H1 (cell line): ENCODE measurements at regions not wholly inside any gene's neighbourhood (a gene's known extent, or its start where the extent isn't known, plus 50 kb on each side); places are given as distances from the start of the nearest gene placed in this dataset.

Source experiments
- CTCF ChIA-PET: fragments of 300-600 bp; sonication (Branson Sonifier 250); formaldehyde crosslinking; loops from one replicate; lab custom pipeline; 2021; ENCODE audit not compliant: partially characterized antibody; lab: Charles Lee
- POLR2A ChIA-PET: fragments of 300-600 bp; sonication (Branson Sonifier 250); formaldehyde crosslinking; loops from one replicate; lab custom pipeline; 2021; ENCODE audit warnings: inconsistent platforms; ENCODE audit not compliant: partially characterized antibody; lab: Charles Lee
- DNase-seq, 2 experiments: peaks; one replicate each; pipeline versions ENCODE4 v3.0.0 to v3.0.0-alpha.2; 2010 to 2022; ENCODE audit warnings: low spot score in 2 of 2, low read depth in 1 of 2, mixed read lengths in 1 of 2
- FAIRE-seq: peaks from 2 replicates; lab custom pipeline; 2011; peaks lifted over from hg19 to GRCh38; lab: Jason Lieb, UNC
- H2AFZ ChIP-seq: 2 replicates; pipeline ENCODE4 v1.8.1; 2012; ENCODE audit warnings: low read length, inconsistent platforms
- H2AK5ac ChIP-seq: 2 replicates; pipeline ENCODE4 v1.6.1; 2013; ENCODE audit warnings: low read depth, low read length
- H2BK120ac ChIP-seq: replicated peaks from 2 replicates; pipeline ENCODE3; 2013; ENCODE audit warnings: low read depth, low read length, inconsistent platforms
- H2BK12ac ChIP-seq: 2 replicates; pipeline ENCODE4 v1.6.1; 2013; ENCODE audit warnings: low read depth, low read length
- H2BK15ac ChIP-seq: 2 replicates; pipeline ENCODE4 v1.6.1; 2013; ENCODE audit warnings: low read length
- H2BK20ac ChIP-seq: 2 replicates; pipeline ENCODE4 v1.6.1; 2013; ENCODE audit warnings: low read length
- H2BK5ac ChIP-seq: 2 replicates; pipeline ENCODE4 v1.6.1; 2013; ENCODE audit warnings: low read depth, low read length
- H3K14ac ChIP-seq: 2 replicates; pipeline ENCODE4 v1.6.1; 2013; ENCODE audit warnings: inconsistent platforms; ENCODE audit not compliant: insufficient read length
- H3K18ac ChIP-seq: 2 replicates; pipeline ENCODE4 v1.6.1; 2013; ENCODE audit warnings: low read length; ENCODE audit errors: extremely low read depth
- H3K23ac ChIP-seq: 2 replicates; pipeline ENCODE4 v1.6.1; 2013; ENCODE audit warnings: inconsistent platforms; ENCODE audit not compliant: insufficient read length
- H3K23me2 ChIP-seq: 2 replicates; pipeline ENCODE4 v1.6.1; 2013; ENCODE audit warnings: low read depth, low read length
- H3K27ac ChIP-seq: 2 replicates; pipeline ENCODE4 v1.6.1; 2011; ENCODE audit warnings: low read depth, low read length, inconsistent platforms
- H3K27me3 ChIP-seq, 4 experiments: replicated peaks in 1 of 4; 1 replicate in 1 of 4; 2 replicates in 3 of 4; pipeline versions ENCODE4 v1.6.1 to v1.8.1; 2011 to 2013; ENCODE audit warnings: low read length in 3 of 4, mild to moderate bottlenecking in 3 of 4, inconsistent platforms in 2 of 4, mixed read lengths in 2 of 4, moderate library complexity in 1 of 4; ENCODE audit not compliant: control insufficient read depth in 3 of 4, insufficient read depth in 3 of 4; ENCODE audit errors: extremely low read depth in 1 of 4
- H3K36me3 ChIP-seq, 4 experiments: 2 replicates each; pipeline versions ENCODE4 v1.6.1 to v1.8.1; 2011 to 2013; ENCODE audit warnings: mild to moderate bottlenecking in 4 of 4, low read length in 3 of 4, moderate library complexity in 2 of 4, control low read depth in 1 of 4, inconsistent platforms in 1 of 4; ENCODE audit not compliant: insufficient read depth in 4 of 4, control insufficient read depth in 2 of 4
- H3K4ac ChIP-seq: replicated peaks from 2 replicates; pipeline ENCODE3; 2013; ENCODE audit warnings: low read length, low read depth, mixed read lengths, inconsistent platforms; ENCODE audit not compliant: insufficient read length
- H3K4me1 ChIP-seq, 4 experiments: replicated peaks in 1 of 4; 1 replicate in 1 of 4; 2 replicates in 3 of 4; pipeline versions ENCODE4 v1.6.1 to v1.8.1; 2011 to 2013; ENCODE audit warnings: low read length in 3 of 4, inconsistent platforms in 2 of 4, mixed read lengths in 1 of 4; ENCODE audit not compliant: insufficient read depth in 4 of 4, control insufficient read depth in 3 of 4
- H3K4me2 ChIP-seq, 2 experiments: 2 replicates each; pipeline versions ENCODE4 v1.6.1 to v1.8.1; 2011 to 2013; ENCODE audit warnings: low read depth in 2 of 2, low read length in 2 of 2, control low read depth in 1 of 2, inconsistent platforms in 1 of 2, mild to moderate bottlenecking in 1 of 2; ENCODE audit not compliant: insufficient read depth in 1 of 2
- H3K4me3 ChIP-seq, 4 experiments: fragments of 200-600, 300-600 bp in 1 of 4; sonication (generic), shearing (Covaris generic), sonication (Bioruptor Twin) in 1 of 4; 2 replicates each; pipeline versions ENCODE4 v1.5.1 to v1.8.1; 2011 to 2016; ENCODE audit warnings: low read length in 4 of 4, low read depth in 3 of 4, control low read depth in 2 of 4, inconsistent platforms in 2 of 4, mild to moderate bottlenecking in 2 of 4, mixed read lengths in 1 of 4, moderate library complexity in 1 of 4; ENCODE audit not compliant: insufficient read depth in 2 of 4; ENCODE audit errors: extremely low read depth in 1 of 4
- H3K56ac ChIP-seq: replicated peaks from 2 replicates; pipeline ENCODE3; 2013; ENCODE audit warnings: low read depth, mild to moderate bottlenecking, mixed read lengths, low read length, inconsistent platforms; ENCODE audit not compliant: insufficient read length
- H3K79me1 ChIP-seq: 2 replicates; pipeline ENCODE4 v1.6.1; 2013; ENCODE audit warnings: low read depth, low read length, control low read depth
- H3K79me2 ChIP-seq, 2 experiments: 2 replicates each; pipeline versions ENCODE4 v1.6.1 to v1.8.1; 2012 to 2013; ENCODE audit warnings: low read length in 2 of 2, mild to moderate bottlenecking in 2 of 2, inconsistent platforms in 1 of 2; ENCODE audit not compliant: insufficient read depth in 2 of 2, control insufficient read depth in 1 of 2
- H3K9ac ChIP-seq, 4 experiments: replicated peaks in 1 of 4; 1 replicate in 1 of 4; 2 replicates in 3 of 4; pipeline versions ENCODE4 v1.6.1 to v1.8.1; 2011 to 2013; ENCODE audit warnings: low read depth in 3 of 4, low read length in 3 of 4, control low read depth in 2 of 4, mild to moderate bottlenecking in 2 of 4, moderate library complexity in 2 of 4, inconsistent platforms in 1 of 4; ENCODE audit errors: extremely low read depth in 1 of 4
- H3K9me3 ChIP-seq, 2 experiments: 2 replicates each; pipeline versions ENCODE4 v1.6.1 to v1.8.1; 2012 to 2013; ENCODE audit warnings: mild to moderate bottlenecking in 2 of 2, moderate library complexity in 2 of 2, control low read depth in 1 of 2, inconsistent platforms in 1 of 2, low read depth in 1 of 2, low read length in 1 of 2, mixed read lengths in 1 of 2; ENCODE audit not compliant: insufficient read depth in 2 of 2
- H4K20me1 ChIP-seq, 2 experiments: replicated peaks in 1 of 2; 2 replicates each; pipeline versions ENCODE3 to v1.8.1; 2011 to 2013; ENCODE audit warnings: inconsistent platforms in 2 of 2, low read length in 2 of 2, mild to moderate bottlenecking in 1 of 2; ENCODE audit not compliant: insufficient read depth in 2 of 2, control insufficient read depth in 1 of 2
- H4K5ac ChIP-seq: 2 replicates; pipeline ENCODE4 v1.6.1; 2013; ENCODE audit warnings: low read length, low read depth, mixed read lengths, inconsistent platforms; ENCODE audit not compliant: insufficient read length
- H4K8ac ChIP-seq: 2 replicates; pipeline ENCODE4 v1.8.0; 2013; ENCODE audit warnings: mild to moderate bottlenecking, moderate library complexity, low read length, inconsistent platforms; ENCODE audit not compliant: insufficient read depth; ENCODE audit errors: extremely low read depth
- H4K91ac ChIP-seq: replicated peaks from 2 replicates; pipeline ENCODE3; 2013; ENCODE audit warnings: low read length, mixed read lengths, inconsistent platforms; ENCODE audit not compliant: insufficient read length
- E2F6 ChIP-seq: IDR thresholded peaks from 2 replicates; pipeline ENCODE4 v1.6.1; 2012; ENCODE audit warnings: inconsistent platforms
- NRF1 ChIP-seq: IDR thresholded peaks from 2 replicates; pipeline ENCODE4 v1.6.1; 2011; ENCODE audit warnings: mild to moderate bottlenecking, low read depth, low read length, improper control_type of control experiment
- SIN3A ChIP-seq, 2 experiments: IDR thresholded peaks in 1 of 2; conservative IDR thresholded peaks in 1 of 2; 2 replicates each; pipeline ENCODE4 v1.6.1; 2011 to 2012; ENCODE audit warnings: low read length in 2 of 2, improper control_type of control experiment in 1 of 2, low read depth in 1 of 2, mild to moderate bottlenecking in 1 of 2
- SUZ12 ChIP-seq: fragments of 200-600 bp; sonication (generic); IDR thresholded peaks from 2 replicates; pipeline ENCODE4 v1.6.1; 2012; ENCODE audit warnings: mild to moderate bottlenecking, inconsistent platforms, low read length, moderate library complexity, mixed read lengths
- WGBS, 2 experiments: shearing (Covaris generic) in 1 of 2; methylation state at CpG; one replicate each; pipeline versions ENCODE4 v1.1.6 to v1.1.7; 2013 to 2015; ENCODE audit warnings: low lambda C conversion rate in 2 of 2, mixed read lengths in 2 of 2, inconsistent platforms in 1 of 2, low coverage in 1 of 2, missing lambda C conversion rate in 1 of 2; ENCODE audit not compliant: insufficient replicate concordance in 2 of 2, insufficient coverage in 1 of 2, insufficient read length in 1 of 2; ENCODE audit errors: extremely low coverage in 1 of 2, missing lambda C conversion rate in 1 of 2; 5-methylcytosine and 5-hydroxymethylcytosine counted together

GRCh38 chr18:70620837-70621612, 332.2 kb downstream of the SOCS6 start:
- Histone ChIP-seq H3K4me3 (no peak overlapping the region), H3K27me3 (no peaks in the 10 kb centered on the region), H3K23ac (no peak overlapping the region), H3K27ac (no peak overlapping the region), H2BK120ac (no peak overlapping the region), H2BK20ac (no peak overlapping the region), H4K20me1 (no peaks in the 10 kb centered on the region), H2BK5ac (no peak overlapping the region), H3K4me2 (no peak overlapping the region), H2BK15ac (no peak overlapping the region), H2BK12ac (no peak overlapping the region), H4K91ac (no peak overlapping the region), H3K14ac (no peak overlapping the region), H3K18ac (no peak overlapping the region), H3K4ac (no peak overlapping the region), H3K9me3 (peaks cover 74 to 86% of the 10 kb centered on the region in 2 experiments), H3K56ac (no peak overlapping the region), H4K5ac (no peak overlapping the region), H3K79me2 (no peaks in the 10 kb centered on the region), H4K8ac (no peak overlapping the region), H3K36me3 (no peaks in the 10 kb centered on the region; a peak in 1 of 8 replicates), H2AK5ac (no peak overlapping the region), H3K23me2 (no peaks in the 10 kb centered on the region), H2AFZ (no peak overlapping the region), H3K9ac (no peak overlapping the region), H3K79me1 (no peaks in the 10 kb centered on the region), H3K4me1 (no peaks in the 10 kb centered on the region)
- 75% methylated on average over 2 of the region's 2 CpGs; no CpG with 5 or more reads in 1 of the 2 experiments for WGBS, 2 experiments
- ChIA-PET POLR2A (no interaction called here), CTCF (interaction anchor here (0.6 kb wide), 2 partner anchors 93 to 826 kb away, joined by 3 read pairs; no protein-coding TSS in a partner anchor)
- FAIRE-seq: no peak
- no peak for DNase-seq
- TF ChIP-seq E2F6 (no peak), SIN3A (conservative IDR thresholded peaks at IDR 0.05 in 1 of 2, IDR thresholded peaks at IDR 0.05 in 1 of 2; ENCODE audit: low read depth in 1 of 2, low read length in 2 of 2) (no peak), NRF1 (no peak), SUZ12 (no peak)
